DMS 273 treated with DMSO at 0.1 percent for 48 hours (cell line): ENCODE measurements at regions not wholly inside any gene's neighbourhood (a gene's known extent, or its start where the extent isn't known, plus 50 kb on each side); places are given as distances from the start of the nearest gene placed in this dataset.
"Not testable (repeated sequence)": the region's sequence is repeated elsewhere in the genome, so short reads cannot be mapped to it uniquely, and the experiment has no call there.

Experiments used
- DNase-seq: peaks from one replicate; lab custom pipeline; 2025; lab: John Stamatoyannopoulos, UW

GRCh38 chr2:103383541-103383940, 621.7 kb downstream of the TMEM182 start:
- DNase-seq: no peak

GRCh38 chr2:103386872-103387271, 625.0 kb downstream of the TMEM182 start:
- no peak for DNase-seq

GRCh38 chr2:103387888-103388287, 626.1 kb downstream of the TMEM182 start:
- DNase-seq: no peak

- DNase-seq: no peak
These were observed 634.3 kb downstream of the TMEM182 start for GRCh38 chr2:103396152-103396551.

- DNase-seq: no peak
These were observed 639.8 kb downstream of the TMEM182 start for GRCh38 chr2:103401621-103402020.

GRCh38 chr2:103402336-103402735, 640.5 kb downstream of the TMEM182 start:
- no peak for DNase-seq

- no peak for DNase-seq
These were observed 641.1 kb downstream of the TMEM182 start for GRCh38 chr2:103402944-103403343.

- not testable (repeated sequence) for DNase-seq
These were observed 641.6 kb downstream of the TMEM182 start for GRCh38 chr2:103403388-103403787.

GRCh38 chr2:103410221-103410620, 648.4 kb downstream of the TMEM182 start:
- no peak for DNase-seq

- DNase-seq: peak; percentile 42
These were observed 657.7 kb downstream of the TMEM182 start for GRCh38 chr2:103419506-103419905.

GRCh38 chr2:103423100-103423499, 661.3 kb downstream of the TMEM182 start:
- DNase-seq: no peak

GRCh38 chr2:103427567-103427966, 665.7 kb downstream of the TMEM182 start:
- DNase-seq: no peak

- no peak for DNase-seq
These were observed 668.4 kb downstream of the TMEM182 start for GRCh38 chr2:103430191-103430590.

GRCh38 chr2:103435010-103435409, 673.2 kb downstream of the TMEM182 start:
- no peak for DNase-seq

GRCh38 chr2:103437161-103437560, 675.3 kb downstream of the TMEM182 start:
- DNase-seq: no peak

- peak; percentile 44 for DNase-seq
These were observed 683.5 kb downstream of the TMEM182 start for GRCh38 chr2:103445347-103445746.

GRCh38 chr2:103448495-103448894, 686.7 kb downstream of the TMEM182 start:
- DNase-seq: peak; percentile 72

- DNase-seq: no peak
These were observed 689.5 kb downstream of the TMEM182 start for GRCh38 chr2:103451283-103451682.

- DNase-seq: peak; percentile 1
These were observed 697.5 kb downstream of the TMEM182 start for GRCh38 chr2:103459283-103459682.

- DNase-seq: no peak
These were observed 700.3 kb downstream of the TMEM182 start for GRCh38 chr2:103462101-103462500.

GRCh38 chr2:103462712-103463111, 700.9 kb downstream of the TMEM182 start:
- DNase-seq: no peak

- DNase-seq: no peak
These were observed 703.0 kb downstream of the TMEM182 start for GRCh38 chr2:103464831-103465230.

GRCh38 chr2:103469800-103470199, 708.0 kb downstream of the TMEM182 start:
- DNase-seq: no peak

GRCh38 chr2:103484906-103485305, 723.1 kb downstream of the TMEM182 start:
- peak; percentile 17 for DNase-seq

GRCh38 chr2:103496850-103497249, 735.0 kb downstream of the TMEM182 start:
- no peak for DNase-seq
